ENCODE measurements at regions not wholly inside any gene's neighbourhood (a gene's known extent, or its start where the extent isn't known, plus 50 kb on each side); places are given as distances from the start of the nearest gene placed in this dataset.

DNA sequence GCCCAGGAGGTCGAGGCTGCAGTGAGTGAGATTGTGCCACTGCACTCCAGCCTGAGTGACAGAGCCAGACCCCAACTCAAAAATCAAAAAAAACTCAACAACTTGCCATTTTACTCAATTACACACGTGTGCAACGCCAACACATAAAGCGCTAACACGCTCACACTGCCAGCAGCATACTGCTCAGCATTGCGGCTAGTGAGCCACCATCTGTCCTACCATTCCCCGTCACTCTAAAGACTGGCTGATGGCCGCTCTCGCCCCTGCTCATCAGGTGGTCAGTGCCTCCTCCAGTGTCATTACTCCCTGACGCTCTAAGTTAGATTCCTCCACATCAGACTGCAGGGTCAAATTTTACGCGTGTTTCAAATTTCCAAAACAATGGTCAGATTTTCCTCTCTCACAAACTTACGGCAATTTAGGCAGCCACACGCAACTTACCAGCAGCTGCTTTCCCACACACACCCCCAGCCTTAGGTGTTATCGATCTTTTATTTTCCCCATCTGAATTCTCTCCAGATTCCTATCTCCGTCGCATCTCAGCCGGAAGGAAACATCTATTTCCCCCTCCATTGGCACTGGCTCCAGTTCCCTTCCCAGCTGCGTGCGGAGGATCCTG lies 240.8 kb downstream of the C16orf95 start:
- Histone ChIP-seq H3K27ac (ENCODE audit: low read depth, low read length) (no peak overlapping the region), H3K36me3 (ENCODE audit: control insufficient read depth, insufficient read depth, low read length) (no peaks in the 10 kb centered on the region), H3K4me1 (ENCODE audit: control insufficient read depth, insufficient read depth, low read length) (no peaks in the 10 kb centered on the region), H3K9me3 (ENCODE audit: control insufficient read depth, low read length) (peaks cover 21% of the 10 kb centered on the region), H3K9ac (ENCODE audit: extremely low read depth, low read length, poor library complexity, severe bottlenecking) (no peak overlapping the region), H3K4me3 (ENCODE audit: low read length) (no peak overlapping the region), H3K27me3 (ENCODE audit: control insufficient read depth, insufficient read depth, low read length, poor library complexity, severe bottlenecking) (no peaks in the 10 kb centered on the region)
- Mint-ChIP-seq H3K27ac (no peak overlapping the region), H3K9me3 (peaks cover 27% of the 10 kb centered on the region), H3K4me3 (no peak overlapping the region), H3K4me1 (peaks cover 4% of the 10 kb centered on the region), H3K36me3 (ENCODE audit: low read depth) (peaks cover 5% of the 10 kb centered on the region), H3K27me3 (ENCODE audit: insufficient read depth) (no peaks in the 10 kb centered on the region)
- peak; percentile 30 for DNase-seq
- no peak for TF ChIP-seq CTCF (conservative IDR thresholded peaks at IDR 0.05)
- 88 to 91% methylated on average over 17 to 20 of the region's 20 CpGs for WGBS, 2 experiments (ENCODE audit: insufficient coverage in 1 of 2, insufficient read length in 1 of 2)

DNA sequence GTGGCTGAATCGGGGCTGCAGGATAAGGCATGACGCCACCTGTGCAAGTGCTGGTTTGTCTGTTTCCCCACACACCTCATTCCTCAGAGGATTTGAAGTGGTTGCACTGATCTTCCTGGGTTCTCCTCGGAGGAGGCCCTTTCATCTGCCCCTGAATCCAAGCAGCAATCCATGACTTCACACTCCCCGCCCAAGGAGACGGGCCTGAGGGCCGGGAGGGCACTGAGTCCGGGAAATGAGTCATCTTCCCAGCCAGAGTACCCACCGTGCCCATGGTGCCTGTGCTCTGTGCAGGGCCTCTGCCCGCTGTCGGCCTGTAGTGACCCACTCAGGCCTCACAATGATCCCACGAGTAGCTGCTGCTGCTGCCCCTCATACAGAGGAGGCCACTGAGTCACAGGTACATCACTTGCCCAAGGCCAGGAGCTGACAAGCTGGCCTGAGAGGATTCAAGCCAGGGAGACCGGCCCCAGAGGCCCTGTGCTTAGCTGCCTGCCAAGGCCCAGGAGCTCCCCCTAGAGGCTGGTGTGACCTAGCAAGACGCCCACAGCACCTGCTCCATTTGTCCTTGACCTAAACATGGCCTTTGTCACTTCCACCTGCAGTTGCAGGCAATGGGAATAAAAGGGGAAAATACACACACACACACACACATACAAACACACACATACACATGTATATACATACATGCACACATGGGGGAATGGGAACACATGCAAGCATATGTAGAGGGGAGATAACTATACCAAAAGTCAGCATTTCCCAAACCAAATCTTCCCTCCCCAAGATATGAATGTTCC lies 240.0 kb downstream of the C16orf95 start:
- DNase-seq = peak; percentile 95
- Histone ChIP-seq H3K4me1 (ENCODE audit: control insufficient read depth, insufficient read depth, low read length) (no peaks in the 10 kb centered on the region), H3K9me3 (ENCODE audit: control insufficient read depth, low read length) (peaks cover 28% of the 10 kb centered on the region), H3K27ac (ENCODE audit: low read depth, low read length) (no peak overlapping the region), H3K27me3 (ENCODE audit: control insufficient read depth, insufficient read depth, low read length, poor library complexity, severe bottlenecking) (no peaks in the 10 kb centered on the region), H3K4me3 (ENCODE audit: low read length) (no peak overlapping the region), H3K9ac (ENCODE audit: extremely low read depth, low read length, poor library complexity, severe bottlenecking) (no peak overlapping the region), H3K36me3 (ENCODE audit: control insufficient read depth, insufficient read depth, low read length) (no peaks in the 10 kb centered on the region)
- H3K36me3 Mint-ChIP-seq (ENCODE audit: low read depth) = peaks cover 9% of the 10 kb centered on the region
- H3K27ac Mint-ChIP-seq = no peak overlapping the region
- H3K4me1 Mint-ChIP-seq = peaks cover 4% of the 10 kb centered on the region
- 83 to 87% methylated on average over 10 to 13 of the region's 13 CpGs for WGBS, 2 experiments (ENCODE audit: insufficient coverage in 1 of 2, insufficient read length in 1 of 2)
- H3K9me3 Mint-ChIP-seq = peaks cover 34% of the 10 kb centered on the region
- H3K27me3 Mint-ChIP-seq (ENCODE audit: insufficient read depth) = no peaks in the 10 kb centered on the region
- H3K4me3 Mint-ChIP-seq = no peak overlapping the region
- peak; percentile 92 for TF ChIP-seq CTCF (conservative IDR thresholded peaks at IDR 0.05)

DNA sequence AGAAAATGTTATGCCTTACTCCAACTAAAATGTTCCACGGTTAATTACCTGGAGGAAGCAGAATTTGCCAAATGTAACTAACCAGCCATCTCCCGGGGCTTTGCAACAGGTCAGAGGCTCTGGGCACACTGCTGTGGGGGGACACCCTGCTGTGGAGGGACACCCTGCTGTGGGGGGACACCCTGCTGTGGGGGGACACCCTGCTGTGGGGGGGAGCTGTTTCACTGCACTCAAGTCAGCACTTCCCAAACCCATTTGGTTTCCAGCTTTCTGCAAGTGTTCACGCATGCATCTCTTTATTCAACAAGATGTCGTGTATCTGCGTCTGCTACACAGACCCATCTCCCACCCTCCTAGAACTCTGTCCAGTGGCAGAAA lies 239.5 kb downstream of the C16orf95 start:
- no peak overlapping the region for H3K4me3 Mint-ChIP-seq
- TF ChIP-seq CTCF (conservative IDR thresholded peaks at IDR 0.05) = no peak
- H3K27ac Mint-ChIP-seq = no peak overlapping the region
- Histone ChIP-seq H3K9ac (ENCODE audit: extremely low read depth, low read length, poor library complexity, severe bottlenecking) (no peak overlapping the region), H3K27me3 (ENCODE audit: control insufficient read depth, insufficient read depth, low read length, poor library complexity, severe bottlenecking) (no peaks in the 10 kb centered on the region), H3K36me3 (ENCODE audit: control insufficient read depth, insufficient read depth, low read length) (no peaks in the 10 kb centered on the region), H3K4me3 (ENCODE audit: low read length) (no peak overlapping the region), H3K4me1 (ENCODE audit: control insufficient read depth, insufficient read depth, low read length) (no peaks in the 10 kb centered on the region), H3K9me3 (ENCODE audit: control insufficient read depth, low read length) (peaks cover 31% of the 10 kb centered on the region), H3K27ac (ENCODE audit: low read depth, low read length) (no peak overlapping the region)
- peaks cover 38% of the 10 kb centered on the region for H3K9me3 Mint-ChIP-seq
- peaks cover 9% of the 10 kb centered on the region for H3K36me3 Mint-ChIP-seq (ENCODE audit: low read depth)
- peaks cover 4% of the 10 kb centered on the region for H3K4me1 Mint-ChIP-seq
- DNase-seq = no peak
- H3K27me3 Mint-ChIP-seq (ENCODE audit: insufficient read depth) = peaks cover under 1% of the 10 kb centered on the region
- WGBS, 2 experiments (ENCODE audit: insufficient coverage in 1 of 2, insufficient read length in 1 of 2) = 93 to 96% methylated on average over 3 to 5 of the region's 5 CpGs

Measured in endodermal cell (in vitro differentiated cells).